PC-3 (cell line): ENCODE measurements at regions not wholly inside any gene's neighbourhood (a gene's known extent, or its start where the extent isn't known, plus 50 kb on each side); places are given as distances from the start of the nearest gene placed in this dataset.

Source experiments
- ATAC-seq: fragments of 200-7000 bp; cut with Tn5 transposase; 2 replicates; pipeline ENCODE4 v1.9.1; 2020; ENCODE audit warnings: mild to moderate bottlenecking, moderate library complexity
- BruUV-seq: library from RNA; stranded (reverse); fragments of 400-500 nt; replicated peaks from 2 replicates; lab custom pipeline; 2021; lab: Mats Ljungman, UMichigan
- CTCF ChIA-PET: fragments of 300-600 bp; sonication (Branson Sonifier 250); formaldehyde crosslinking; loops from one replicate; lab custom pipeline; 2022; ENCODE audit warnings: antibody characterized with exemption; lab: Charles Lee
- POLR2A ChIA-PET: fragments of 300-600 bp; sonication (Branson Sonifier 250); formaldehyde crosslinking; loops from one replicate; lab custom pipeline; 2022; ENCODE audit warnings: antibody characterized with exemption; ENCODE audit not compliant: unreplicated experiment; lab: Charles Lee
- DNase-seq: peaks from one replicate; pipeline ENCODE4 v3.0.0-alpha.2; 2015
- H2AFZ ChIP-seq: fragments of 300-600 bp; sonication (generic); 2 replicates; pipeline ENCODE4 v1.6.0; 2016; ENCODE audit warnings: antibody characterized with exemption, low read length
- H3F3A ChIP-seq: fragments of 300-600 bp; sonication (generic); one replicate; pipeline ENCODE4 v1.6.0; 2017; ENCODE audit warnings: antibody characterized with exemption, low read length, control low read depth, mild to moderate bottlenecking; ENCODE audit not compliant: unreplicated experiment
- H3K27ac ChIP-seq: fragments of 300-600 bp; sonication (generic); 2 replicates; pipeline ENCODE4 v1.5.1; 2016; ENCODE audit warnings: mild to moderate bottlenecking, low read length
- H3K27me3 ChIP-seq: fragments of 300-600 bp; sonication (generic); 2 replicates; pipeline ENCODE4 v1.6.1; 2016; ENCODE audit warnings: low read length, mixed read lengths
- H3K36me3 ChIP-seq: fragments of 300-600 bp; sonication (generic); 2 replicates; pipeline ENCODE4 v1.6.1; 2016; ENCODE audit warnings: low read depth, mixed run types, low read length, mixed read lengths
- H3K4me1 ChIP-seq: fragments of 300-600 bp; sonication (generic); 2 replicates; pipeline ENCODE4 v1.5.1; 2016; ENCODE audit warnings: low read length; ENCODE audit not compliant: insufficient read depth
- H3K4me2 ChIP-seq: fragments of 300-600 bp; sonication (generic); 2 replicates; pipeline ENCODE4 v1.6.0; 2016; ENCODE audit warnings: low read length
- H3K4me3 ChIP-seq: fragments of 300-600 bp; sonication (generic); 2 replicates; pipeline ENCODE4 v1.5.1; 2016; ENCODE audit warnings: mild to moderate bottlenecking, low read length, mixed read lengths
- H3K79me2 ChIP-seq: fragments of 300-600 bp; sonication (generic); 2 replicates; pipeline ENCODE4 v1.6.1; 2017; ENCODE audit warnings: low read length, mixed read lengths
- H3K9ac ChIP-seq: fragments of 300-600 bp; sonication (generic); 2 replicates; pipeline ENCODE4 v1.6.0; 2016; ENCODE audit warnings: mild to moderate bottlenecking, low read length
- H3K9me2 ChIP-seq: fragments of 300-600 bp; sonication (generic); replicated peaks from 2 replicates; pipeline ENCODE4 v1.6.1; 2016; ENCODE audit warnings: mixed run types, low read length, mixed read lengths
- H3K9me3 ChIP-seq: fragments of 300-600 bp; sonication (generic); 2 replicates; pipeline ENCODE4 v1.6.1; 2016; ENCODE audit warnings: low read length, mixed read lengths
- H4K20me1 ChIP-seq: fragments of 300-600 bp; sonication (generic); 2 replicates; pipeline ENCODE4 v1.6.1; 2016; ENCODE audit warnings: low read length, mixed read lengths
- EZH2 ChIP-seq: fragments of 300-600 bp; sonication (generic); IDR thresholded peaks from one replicate; pipeline ENCODE4 v1.6.1; 2017; ENCODE audit warnings: antibody characterized with exemption, mild to moderate bottlenecking, low read length; ENCODE audit not compliant: unreplicated experiment
- EZH2phosphoT487 ChIP-seq: fragments of 300-600 bp; sonication (generic); IDR thresholded peaks from 2 replicates; pipeline ENCODE4 v1.6.1; 2018; ENCODE audit warnings: mild to moderate bottlenecking, antibody characterized with exemption, low read length, borderline replicate concordance
- intact Hi-C: fragments of 100-400 bp; cut with micrococcal nuclease; formaldehyde crosslinking; loops from 2 replicates; pipeline ENCODE4 v1.9.0; 2023
- TF ChIP-seq, protein P1 (sequence below): fragments of 300-600 bp; sonication (generic); conservative IDR thresholded peaks from 2 replicates; pipeline ENCODE4 v1.5.1; 2017; ENCODE audit warnings: antibody characterized with exemption, low read depth, mild to moderate bottlenecking, low read length

DNA sequence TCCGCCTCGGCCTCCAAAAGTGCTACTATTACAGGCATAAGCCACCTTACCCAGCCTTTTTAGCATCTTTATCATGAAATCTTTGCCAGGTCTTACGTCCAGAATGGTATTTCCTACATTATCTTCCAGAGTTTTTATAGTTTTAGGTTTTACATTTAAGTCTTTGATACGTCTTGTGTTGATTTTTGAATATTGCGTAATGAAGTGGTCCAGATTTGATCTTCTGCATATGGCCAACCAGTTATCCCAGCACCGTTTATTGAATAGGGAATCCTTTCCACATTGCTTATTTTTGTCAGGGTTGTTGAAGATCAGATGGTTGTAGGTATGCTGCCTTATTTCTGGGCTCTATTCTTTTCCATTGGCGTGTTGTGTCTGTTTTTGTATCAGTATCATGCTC, 349.6 kb downstream of the KCTD8 start:
- Histone ChIP-seq H3K27me3 (no peaks in the 10 kb centered on the region), H3K79me2 (no peaks in the 10 kb centered on the region), H3K9me2 (no peaks in the 10 kb centered on the region), H3K27ac (no peak overlapping the region), H3K4me2 (no peak overlapping the region), H3K4me3 (no peak overlapping the region), H3K9ac (no peak overlapping the region), H3K4me1 (no peaks in the 10 kb centered on the region), H3K9me3 (no peaks in the 10 kb centered on the region), H4K20me1 (no peaks in the 10 kb centered on the region), H2AFZ (no peak overlapping the region), H3F3A (no peaks in the 10 kb centered on the region), H3K36me3 (no peaks in the 10 kb centered on the region)
- intact Hi-C loops = no loop called here
- DNase-seq (no peak), ATAC-seq (no peak)
- no TSS peak for BruUV-seq
- CTCF ChIA-PET = no interaction called here
- TF ChIP-seq EZH2phosphoT487 (no peak), EZH2 (no peak)
- TF ChIP-seq, protein P1, sequence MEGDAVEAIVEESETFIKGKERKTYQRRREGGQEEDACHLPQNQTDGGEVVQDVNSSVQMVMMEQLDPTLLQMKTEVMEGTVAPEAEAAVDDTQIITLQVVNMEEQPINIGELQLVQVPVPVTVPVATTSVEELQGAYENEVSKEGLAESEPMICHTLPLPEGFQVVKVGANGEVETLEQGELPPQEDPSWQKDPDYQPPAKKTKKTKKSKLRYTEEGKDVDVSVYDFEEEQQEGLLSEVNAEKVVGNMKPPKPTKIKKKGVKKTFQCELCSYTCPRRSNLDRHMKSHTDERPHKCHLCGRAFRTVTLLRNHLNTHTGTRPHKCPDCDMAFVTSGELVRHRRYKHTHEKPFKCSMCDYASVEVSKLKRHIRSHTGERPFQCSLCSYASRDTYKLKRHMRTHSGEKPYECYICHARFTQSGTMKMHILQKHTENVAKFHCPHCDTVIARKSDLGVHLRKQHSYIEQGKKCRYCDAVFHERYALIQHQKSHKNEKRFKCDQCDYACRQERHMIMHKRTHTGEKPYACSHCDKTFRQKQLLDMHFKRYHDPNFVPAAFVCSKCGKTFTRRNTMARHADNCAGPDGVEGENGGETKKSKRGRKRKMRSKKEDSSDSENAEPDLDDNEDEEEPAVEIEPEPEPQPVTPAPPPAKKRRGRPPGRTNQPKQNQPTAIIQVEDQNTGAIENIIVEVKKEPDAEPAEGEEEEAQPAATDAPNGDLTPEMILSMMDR = no peak
- POLR2A ChIA-PET = no interaction called here

DNA sequence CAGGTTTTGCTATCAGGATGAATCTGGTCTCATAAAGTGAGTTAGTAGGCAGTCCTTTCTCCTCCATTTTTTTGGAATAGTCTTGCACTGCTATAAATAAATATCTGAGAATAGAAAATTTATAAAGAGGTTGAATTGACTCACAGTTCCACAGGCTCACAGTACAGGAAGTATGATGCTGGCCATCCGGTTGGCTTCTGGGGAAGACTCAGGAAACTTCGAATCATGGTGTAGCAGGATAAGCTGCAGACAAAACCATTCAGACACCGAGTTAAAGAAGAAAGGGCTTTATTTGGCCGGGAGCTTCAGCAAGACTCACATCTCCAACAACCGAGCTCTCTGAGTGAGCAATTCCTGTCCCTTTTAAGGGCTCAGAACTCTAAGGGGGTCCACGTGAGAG, 348.2 kb downstream of the KCTD8 start:
- no peaks in the 10 kb centered on the region for H3K79me2 ChIP-seq

More for the DNA sequence above, 348.2 kb downstream of the KCTD8 start:
- no peaks in the 10 kb centered on the region for H3K9me2 ChIP-seq
- no TSS peak for BruUV-seq
- H3K4me2 ChIP-seq = no peak overlapping the region
- no peak overlapping the region for H3K9ac ChIP-seq
- no peak overlapping the region for H3K4me3 ChIP-seq
- H3K36me3 ChIP-seq = no peaks in the 10 kb centered on the region
- POLR2A ChIA-PET = no interaction called here
- no peak for TF ChIP-seq EZH2
- no peak for TF ChIP-seq EZH2phosphoT487
- TF ChIP-seq, protein P1 = no peak
- no peaks in the 10 kb centered on the region for H4K20me1 ChIP-seq
- no peak for DNase-seq
- no peak overlapping the region for H2AFZ ChIP-seq
- H3K4me1 ChIP-seq = no peaks in the 10 kb centered on the region
- H3K27ac ChIP-seq = no peak overlapping the region
- no peaks in the 10 kb centered on the region for H3F3A ChIP-seq
- H3K9me3 ChIP-seq = no peaks in the 10 kb centered on the region
- no peaks in the 10 kb centered on the region for H3K27me3 ChIP-seq
- ATAC-seq = no peak
- intact Hi-C loops = no loop called here
- CTCF ChIA-PET = no interaction called here
